Colon (tissue), 2 donors: ENCODE measurements at regions not wholly inside any gene's neighbourhood (a gene's known extent, or its start where the extent isn't known, plus 50 kb on each side); places are given as distances from the start of the nearest gene placed in this dataset.

Source experiments
- FAIRE-seq: peaks from 2 replicates; lab custom pipeline; 2012; peaks lifted over from hg19 to GRCh38; lab: Jason Lieb, UNC
- donor health status: control.
- donor health status: control.

DNA sequence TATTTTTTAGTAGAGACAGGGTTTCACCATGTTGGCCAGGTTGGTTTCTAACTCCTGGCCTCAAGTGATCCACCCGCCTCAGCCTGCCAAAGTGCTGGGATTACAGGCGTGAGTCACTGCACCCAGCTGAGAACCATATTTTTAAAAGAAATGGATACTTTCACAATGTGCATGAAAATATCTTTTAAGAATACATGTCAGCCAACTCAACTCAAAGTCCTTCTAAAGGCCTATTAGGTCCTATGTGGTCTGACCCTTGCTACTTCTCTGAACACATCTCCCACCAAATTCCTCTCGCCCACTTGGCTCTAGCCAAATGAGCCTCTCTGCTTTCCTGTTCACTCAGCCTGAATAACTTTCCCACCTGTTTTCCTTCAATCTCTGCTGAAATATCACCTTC is 119.6 kb downstream of the MTX2 start:
- no peak for FAIRE-seq

DNA sequence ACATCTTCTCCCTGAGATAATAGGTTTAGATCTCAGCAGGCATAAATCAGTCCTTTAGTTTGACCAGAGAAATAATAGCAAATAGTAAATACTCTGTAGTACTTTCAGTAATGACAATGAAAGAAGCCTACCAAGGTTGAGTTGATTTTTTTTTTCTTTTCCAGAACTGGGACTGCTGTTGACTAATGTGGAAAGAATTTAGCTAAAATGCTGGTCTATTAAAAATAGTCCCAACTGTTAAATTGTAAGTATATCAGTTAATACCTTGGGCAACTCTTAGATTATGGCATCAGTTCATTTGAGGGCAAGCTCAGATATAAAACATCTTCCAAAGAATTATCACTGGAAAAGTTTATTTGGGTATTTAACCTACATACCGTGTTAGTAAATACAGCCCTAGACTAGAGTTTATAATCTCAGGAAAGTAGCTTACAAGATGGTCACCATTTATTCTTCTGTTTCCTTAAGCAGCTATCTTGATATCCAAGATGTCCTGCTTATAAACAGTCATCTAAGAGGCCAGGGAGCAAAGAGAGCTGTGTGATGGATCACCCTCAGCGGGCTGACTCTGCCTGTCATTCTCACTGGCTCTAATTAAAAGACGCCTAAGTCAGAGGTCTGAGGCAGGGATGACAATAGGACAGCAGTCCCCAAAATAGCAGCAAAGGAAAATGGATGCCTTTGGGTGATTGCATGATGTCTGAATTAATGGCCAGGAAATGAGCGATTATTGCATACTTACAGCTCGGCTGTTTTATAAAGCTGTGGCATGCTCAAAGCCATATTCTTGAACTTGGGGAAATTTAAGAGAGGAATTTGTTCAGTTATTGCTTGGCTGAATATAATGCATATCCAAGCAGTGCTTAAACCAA is 121.3 kb downstream of the MTX2 start:
- no peak for FAIRE-seq

DNA sequence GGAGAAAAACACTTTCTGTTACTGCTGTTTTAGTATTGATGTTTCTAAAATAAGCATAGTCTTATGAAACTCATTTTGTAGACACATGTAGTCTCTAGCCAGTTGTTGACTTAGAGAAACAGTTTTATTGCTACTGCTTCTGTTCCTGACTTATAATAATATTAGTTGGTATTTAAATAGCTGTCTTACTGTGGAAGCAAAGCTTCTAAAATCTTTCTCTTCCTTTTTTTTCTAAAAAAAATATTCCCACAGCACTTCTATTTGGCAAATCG is 121.8 kb downstream of the MTX2 start:
- no peak for FAIRE-seq

DNA sequence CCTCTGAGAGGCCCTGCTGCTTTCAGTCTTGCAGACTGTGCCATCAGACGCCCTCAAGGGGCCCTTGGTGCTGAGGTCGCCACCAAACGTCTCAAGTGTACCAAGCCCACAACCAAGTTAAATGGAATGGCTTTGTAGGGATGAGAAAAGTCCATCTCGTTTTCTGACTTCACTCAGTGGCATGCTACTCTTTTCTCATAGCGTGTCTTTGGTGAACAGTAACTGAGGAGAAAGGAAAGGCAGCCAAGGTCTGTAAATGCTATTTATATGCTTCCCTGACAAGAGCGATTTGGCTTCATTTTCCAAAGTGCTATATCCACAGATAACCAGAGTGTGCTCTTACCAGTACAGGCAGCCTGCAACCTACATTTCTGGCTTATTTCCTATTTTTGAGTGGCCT is 123.0 kb downstream of the MTX2 start:
- FAIRE-seq: no peak

DNA sequence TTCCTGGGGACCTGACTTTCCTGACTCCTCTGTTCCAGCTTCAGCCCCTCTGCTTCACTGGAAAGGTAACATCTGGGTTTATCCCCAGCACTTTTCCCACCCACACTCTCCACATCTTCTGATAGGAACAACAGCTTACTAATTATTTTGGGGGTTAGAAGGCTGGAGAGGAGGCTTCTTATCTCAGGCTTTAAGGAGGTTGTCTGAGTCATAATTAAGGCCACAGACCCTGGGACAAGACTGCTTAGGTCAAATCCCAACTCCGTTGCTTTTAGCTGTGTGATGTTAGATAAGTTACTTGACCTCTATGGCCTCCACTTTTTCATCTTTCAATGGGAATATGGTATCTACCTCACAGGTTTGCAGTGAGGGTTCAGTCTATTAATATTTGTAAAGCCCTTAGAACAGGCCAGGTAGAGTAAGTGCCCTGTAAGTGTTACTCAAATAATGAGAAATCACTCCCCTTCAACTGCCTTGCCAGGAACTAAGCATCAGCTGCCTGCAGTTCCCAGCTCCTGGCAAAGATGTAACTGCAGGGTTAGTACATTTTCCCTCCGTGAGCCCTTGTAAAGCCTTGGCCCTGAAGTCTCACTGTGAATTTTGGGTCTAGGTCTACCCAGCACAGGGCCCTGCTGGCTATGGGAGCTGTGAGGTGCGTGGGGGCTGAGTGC is 123.6 kb downstream of the MTX2 start:
- FAIRE-seq: no peak

DNA sequence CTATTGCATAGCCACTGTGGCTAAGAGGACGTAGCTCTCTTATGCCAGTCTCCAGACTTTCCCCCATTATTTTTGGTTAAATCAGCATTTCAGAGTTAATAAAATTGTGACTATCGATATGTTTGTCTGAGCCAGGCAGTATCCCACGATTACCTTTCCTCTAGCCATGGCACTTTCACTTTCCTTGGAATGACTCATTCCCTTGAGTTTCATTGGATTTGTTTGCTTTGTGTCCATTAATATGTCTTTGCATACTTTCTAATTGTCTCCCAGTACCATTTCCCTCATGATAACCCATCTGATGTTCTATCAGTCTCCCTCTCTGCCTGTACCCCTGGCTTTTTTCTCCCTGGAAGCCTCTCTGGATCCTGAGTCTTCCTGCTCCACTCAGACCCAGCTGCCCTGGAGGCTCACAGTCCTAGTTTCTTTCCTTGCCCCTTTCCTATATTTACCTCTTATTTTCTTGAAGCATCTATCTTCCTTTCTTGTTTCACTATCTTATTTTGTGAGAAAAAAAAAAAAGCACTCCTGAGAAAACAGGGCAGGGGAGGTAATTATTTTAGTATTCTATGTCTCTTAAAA is 126.1 kb downstream of the MTX2 start:
- FAIRE-seq: no peak

DNA sequence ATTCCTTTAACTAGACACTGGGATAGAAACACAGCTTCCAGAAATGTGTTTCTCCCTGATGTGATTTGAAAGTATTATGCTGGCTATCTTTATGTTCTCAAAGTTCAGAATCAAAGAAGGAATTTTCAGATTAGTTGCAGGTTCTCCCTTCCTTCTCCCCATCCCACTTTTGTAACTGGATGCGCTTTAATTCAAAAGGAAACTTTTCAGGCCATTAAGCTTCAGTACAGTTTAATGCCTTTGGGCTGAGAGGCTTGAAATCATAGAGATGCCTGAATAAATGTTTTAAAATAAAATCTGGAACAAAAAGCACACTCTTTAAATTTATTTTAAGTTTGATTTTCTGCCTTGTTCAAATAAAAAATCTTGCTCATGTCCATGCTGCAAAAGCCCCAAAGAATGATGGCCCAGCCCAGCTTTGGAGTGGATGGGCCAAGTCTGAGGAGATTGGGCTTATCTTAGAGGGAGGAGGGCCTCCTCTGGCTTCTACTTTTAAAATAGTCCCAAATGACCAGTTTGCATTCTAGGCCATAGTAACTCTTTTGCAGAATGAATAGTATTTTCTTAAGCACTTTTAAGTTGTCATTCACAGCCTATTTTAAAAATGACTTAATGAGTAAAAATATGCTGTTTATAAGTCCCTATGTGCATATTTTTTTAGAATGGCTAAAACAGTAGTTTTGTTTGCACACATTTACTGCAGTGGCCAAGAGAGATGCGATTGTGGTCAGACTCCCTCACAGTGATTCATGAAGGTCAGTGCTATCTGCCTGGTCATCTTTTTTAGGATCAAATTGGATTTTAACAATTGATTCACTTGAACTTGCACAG is 129.2 kb downstream of the MTX2 start:
- FAIRE-seq: no peak

DNA sequence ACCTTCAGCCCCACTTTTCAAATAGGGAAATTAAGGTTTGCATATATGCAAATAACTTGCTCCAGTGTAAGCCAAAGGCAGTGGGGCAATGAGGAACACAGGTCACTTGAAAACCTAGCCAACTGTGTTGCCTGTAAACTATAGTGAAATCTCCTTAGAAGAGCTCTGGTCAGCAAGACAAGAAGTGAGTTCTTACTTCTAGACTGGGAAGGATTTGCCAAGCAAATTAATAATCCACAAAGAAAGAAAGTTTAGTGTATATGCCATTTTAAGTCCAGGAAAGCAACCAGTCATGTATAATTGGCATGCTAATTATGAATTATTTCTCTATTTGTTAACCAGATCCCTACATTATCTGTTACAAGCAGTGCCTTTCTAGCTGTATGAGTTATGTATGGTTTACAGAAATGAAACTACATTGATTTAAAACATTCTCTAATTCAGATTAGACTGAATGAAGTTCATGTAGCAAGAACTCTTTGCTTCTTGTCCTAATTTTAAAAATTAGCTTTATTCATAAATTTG is 129.9 kb downstream of the MTX2 start:
- FAIRE-seq: no peak

DNA sequence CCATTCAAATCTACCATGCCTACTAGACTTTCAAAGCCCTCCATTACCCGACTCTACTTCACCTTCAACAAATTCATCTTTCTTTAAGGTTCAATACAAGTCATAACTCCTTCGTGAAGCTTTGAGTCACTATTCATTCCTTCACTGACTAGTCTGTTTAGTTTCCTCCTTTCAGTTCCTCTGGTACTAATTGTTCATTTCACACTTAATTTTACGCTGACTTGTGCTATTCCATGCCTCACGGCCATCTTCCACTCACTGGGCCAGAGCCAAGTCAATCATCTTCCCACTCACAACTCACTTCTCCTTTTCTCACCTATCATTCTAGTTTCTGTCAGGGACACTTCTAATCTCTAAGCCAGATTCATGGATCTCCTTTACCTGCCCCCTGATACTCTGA is 136.2 kb downstream of the MTX2 start:
- no peak for FAIRE-seq

DNA sequence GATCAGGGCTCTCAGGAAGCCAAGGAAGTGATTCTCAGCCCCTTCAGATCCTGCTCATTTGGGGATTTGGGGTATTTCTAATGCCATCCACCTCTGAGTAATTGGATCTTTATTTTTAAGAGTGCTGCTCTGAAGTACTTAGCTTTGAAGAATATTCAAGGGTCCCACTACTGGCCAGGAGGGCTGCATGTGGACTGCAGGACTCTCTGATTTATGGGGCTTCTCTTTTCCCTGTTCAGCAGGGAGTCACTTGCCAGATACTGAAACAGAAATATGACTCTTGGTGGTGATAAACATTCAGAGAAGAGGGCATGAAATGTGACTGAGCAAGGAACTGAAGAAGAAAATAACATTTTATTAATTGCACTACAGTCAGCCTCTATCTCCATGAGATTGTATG is 138.5 kb downstream of the MTX2 start:
- no peak for FAIRE-seq

DNA sequence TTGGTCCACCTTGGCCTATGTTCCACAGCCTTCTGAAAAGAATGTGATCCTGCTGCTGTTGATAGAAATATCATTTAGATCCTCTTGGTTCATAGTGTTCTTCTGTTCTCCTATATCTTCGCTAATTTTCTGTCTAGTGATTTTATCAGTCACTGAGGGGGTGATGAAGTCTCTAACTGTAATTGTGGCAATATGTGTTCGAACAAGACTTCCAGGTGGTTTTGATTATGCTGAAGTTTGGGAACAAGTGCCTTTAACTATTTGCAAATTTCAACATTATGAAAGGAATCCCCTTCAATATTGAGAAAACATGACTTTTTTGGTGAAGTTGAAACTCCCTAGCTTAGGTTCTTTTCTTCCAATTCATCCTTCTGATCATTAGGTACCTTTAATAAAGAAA is 140.4 kb downstream of the MTX2 start:
- no peak for FAIRE-seq

DNA sequence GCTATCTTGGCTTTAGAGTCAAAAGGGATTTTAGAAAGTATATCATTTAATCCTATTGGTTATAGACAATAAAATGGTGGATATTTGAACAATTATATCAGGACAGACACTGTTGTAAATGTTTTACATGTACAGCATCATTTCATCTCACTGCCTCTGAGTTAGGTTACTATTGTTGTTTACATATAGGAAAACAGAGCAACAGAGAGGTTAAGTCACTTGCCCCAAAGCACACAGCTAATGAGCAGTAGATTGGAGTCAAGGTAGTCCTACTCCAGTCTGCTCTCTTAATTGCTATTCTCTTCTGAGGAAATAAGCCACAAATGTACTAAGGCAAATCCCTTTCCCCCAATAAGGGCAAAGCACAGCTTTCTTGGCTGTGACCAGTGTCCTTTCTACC is 142.9 kb downstream of the MTX2 start:
- FAIRE-seq: no peak

DNA sequence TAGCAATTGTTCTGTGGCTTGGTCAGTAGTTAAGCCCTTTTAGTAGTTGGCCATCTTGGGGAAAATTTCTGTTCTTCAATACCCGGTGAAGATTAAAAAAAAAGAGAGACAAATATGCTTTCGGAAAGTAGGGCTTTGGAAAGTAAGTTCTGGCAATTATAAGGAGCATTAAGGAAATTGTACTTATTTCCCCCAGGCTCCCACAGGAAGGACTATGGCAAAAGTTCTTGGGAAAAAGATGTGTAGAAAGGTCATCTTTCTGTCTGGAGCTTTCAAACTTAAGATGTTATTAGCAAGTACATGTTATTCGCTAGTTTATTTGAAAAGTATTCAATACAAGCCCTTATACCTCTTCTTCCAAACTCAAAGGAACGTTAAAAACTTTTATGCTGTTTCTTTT is 144.5 kb downstream of the MTX2 start:
- no peak for FAIRE-seq

DNA sequence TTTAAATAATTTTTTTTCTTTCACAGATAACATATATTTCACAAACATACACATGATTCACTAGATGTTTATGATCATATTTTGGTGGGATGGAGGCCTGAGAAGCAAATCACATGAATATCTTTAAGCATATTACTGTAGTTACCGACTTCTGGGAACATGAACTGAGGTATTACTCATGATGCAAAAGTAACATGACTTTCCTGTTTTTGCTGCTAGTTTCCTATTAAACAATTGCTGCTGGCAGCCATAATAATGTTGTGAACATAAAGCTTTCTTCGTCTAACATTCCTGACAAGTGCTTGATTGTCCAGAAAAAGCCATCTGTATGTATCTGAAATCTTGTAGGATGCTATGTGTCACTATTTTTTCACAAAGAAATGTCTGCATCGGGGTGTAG is 145.4 kb downstream of the MTX2 start:
- no peak for FAIRE-seq

DNA sequence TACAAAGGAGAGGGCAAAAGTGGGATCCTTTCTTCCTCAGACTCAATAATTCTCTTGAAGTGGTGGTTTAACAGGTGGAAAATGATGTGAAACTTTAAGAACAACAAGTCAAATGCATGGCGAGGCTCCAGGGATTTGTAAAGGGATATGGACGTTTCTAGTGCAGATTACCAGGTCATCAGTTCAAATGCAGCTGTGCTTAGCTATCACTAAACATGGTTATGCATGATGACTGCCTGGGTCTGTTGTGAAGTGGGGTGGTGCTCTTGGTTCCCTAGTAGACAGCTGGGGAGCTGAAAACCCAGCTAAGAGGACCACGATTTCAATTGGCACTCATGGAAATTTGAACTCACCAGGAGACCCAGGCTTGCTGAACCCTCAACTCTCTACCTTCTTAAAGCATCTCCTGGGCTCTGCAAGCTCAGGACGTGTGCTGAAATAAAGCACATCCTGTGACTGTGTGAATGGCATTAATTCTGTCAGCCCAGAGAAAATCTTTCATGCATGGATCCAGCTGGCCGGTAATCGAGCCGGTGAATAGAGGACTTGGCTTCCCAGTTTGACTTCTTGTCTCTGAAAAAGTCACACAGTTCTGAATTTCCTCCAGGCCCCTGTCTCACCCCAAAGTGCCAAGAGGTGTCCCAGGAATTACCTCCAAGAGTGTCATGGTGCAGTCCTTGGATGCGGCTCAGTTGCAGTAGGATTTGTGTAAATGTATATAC is 146.1 kb downstream of the MTX2 start:
- FAIRE-seq: no peak

DNA sequence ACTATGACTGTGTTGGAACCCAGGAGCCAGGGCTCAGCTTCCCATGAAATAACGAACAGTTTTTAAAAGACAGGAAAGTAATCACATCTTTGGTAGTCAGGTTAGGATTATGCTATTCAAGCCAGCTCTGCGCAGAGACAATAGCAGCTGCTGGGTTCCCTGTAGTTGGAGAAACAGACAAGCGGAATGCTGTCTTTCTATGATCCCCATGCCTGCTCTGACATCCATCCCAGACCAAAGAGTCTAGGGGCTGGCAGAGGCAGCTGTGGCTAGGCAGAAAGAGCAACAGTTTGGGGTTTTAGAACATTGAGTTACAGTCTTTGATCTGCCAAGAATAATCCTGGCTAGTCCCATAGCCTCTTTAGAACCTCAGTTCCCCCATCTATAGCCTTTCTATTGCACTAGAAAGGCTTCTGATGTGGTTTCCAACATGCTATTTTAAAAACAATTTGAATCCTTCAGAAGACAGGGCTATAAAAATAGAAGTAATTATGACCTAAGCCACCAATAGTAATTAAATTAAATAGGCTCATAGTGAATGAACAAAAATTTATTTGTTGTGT is 146.8 kb downstream of the MTX2 start:
- FAIRE-seq: no peak

DNA sequence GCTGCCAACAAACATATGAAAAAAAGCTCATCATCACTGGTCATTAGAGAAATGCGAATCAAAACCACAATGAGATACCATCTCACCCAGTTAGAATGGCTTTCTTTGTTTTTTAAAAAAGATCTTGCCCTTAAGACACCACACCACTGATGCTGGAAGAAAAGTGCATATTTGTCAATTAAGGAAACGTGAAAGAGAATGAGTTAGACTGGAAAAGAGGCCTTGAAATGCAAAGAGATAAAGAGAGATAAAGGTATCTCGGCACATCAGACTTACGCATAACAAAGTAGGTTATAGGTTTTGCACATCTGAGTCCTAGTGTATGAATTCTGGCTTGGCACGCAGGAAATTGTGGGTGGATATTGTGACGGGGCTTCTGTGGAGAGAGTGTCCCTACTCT is 149.5 kb downstream of the MTX2 start:
- FAIRE-seq: no peak

DNA sequence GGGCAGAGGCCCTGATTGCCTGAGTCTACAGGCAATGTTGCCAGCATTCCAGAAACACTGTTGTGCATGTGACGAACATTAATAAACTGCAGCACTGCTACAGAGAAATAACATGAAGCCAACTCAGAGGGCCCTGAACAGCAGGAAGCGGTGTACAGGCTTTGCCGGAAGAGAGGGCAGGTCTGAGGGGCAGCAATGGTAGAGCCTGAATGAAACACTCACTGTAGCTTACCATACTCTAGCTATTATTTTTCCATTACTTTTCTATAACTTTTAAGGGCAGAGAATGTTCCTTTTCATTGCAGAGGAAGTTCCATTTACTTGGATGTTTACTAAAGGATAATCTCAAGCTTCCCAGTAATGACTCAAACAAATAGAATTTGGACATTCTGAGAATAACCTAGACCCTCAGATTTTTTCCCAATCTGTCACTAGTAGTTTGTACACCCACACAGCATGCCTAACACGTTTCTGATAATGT is 150.4 kb downstream of the MTX2 start:
- FAIRE-seq: no peak

DNA sequence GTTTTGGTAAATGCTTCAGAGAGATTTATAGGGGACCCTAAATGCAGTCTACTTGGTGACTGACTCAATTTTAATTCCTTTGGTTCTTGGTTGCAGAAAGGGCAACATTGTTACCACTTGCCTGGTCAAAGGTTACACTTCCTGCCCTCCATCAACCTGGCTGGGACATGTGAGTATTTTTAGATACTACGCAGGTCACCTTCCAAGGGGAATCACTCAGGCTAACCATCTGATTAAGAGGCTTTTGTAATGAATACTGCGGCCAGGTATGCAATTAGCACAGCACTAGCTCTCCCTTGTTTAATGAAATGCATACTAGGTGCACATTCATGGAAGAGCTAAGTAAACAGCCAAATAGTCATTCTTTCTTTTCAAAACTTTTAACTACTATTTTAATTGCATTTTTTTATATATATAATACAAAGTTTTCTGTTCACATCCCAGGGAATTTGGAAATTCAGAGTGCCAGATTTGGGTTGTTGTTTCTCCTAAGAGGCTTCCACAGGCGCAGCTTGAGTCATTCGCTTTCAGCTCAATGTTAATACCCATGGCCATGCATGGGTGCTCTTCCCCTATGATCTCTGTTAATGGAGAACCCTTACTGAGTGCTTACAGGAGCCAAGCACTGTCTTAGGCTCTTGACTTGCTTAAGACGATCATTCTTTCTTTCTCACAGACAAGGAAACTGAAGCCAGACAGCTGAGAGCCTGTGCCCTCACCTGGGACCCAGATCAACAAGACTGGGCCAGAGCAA is 152.2 kb downstream of the MTX2 start:
- FAIRE-seq: no peak

DNA sequence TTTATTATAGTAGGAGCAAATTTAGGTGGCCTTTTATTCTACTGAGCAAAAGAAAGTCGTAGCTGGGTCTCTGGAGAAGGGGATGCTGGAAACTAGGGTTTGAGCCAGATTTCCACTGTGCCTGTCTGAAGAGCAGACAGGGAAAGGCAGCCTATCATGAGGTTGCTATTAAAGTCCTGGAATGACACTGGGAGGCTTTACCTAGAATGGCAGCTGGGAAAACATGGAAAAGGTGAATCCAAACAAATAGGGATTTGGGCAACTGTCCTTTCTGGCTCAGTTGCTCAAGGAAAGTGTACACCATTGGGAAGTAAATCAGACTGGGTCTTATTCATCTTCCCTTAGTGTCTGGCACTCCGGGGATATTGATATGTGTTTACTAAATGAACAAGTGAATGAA is 154.6 kb downstream of the MTX2 start:
- no peak for FAIRE-seq

DNA sequence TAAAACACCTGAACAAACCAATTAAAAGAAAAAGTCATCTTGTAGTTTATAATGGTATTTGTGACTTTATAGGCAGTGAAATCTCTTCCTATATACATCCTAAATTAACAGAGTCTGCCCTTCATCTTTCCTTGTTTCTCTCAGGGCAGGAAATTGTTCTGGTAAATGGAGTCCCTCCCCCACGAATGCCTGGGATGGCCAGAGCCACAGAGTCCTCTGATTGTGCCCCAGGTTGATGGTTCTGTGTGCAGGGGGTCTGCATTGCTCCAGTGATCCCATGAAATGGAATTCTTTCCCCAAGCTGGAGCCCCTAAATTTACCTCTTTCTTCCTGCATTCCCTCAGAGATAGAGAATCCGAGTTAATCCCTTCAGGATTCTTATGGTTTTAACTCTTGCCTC is 155.5 kb downstream of the MTX2 start:
- no peak for FAIRE-seq
